GM18520 (cell line): ENCODE measurements at regions not wholly inside any gene's neighbourhood (a gene's known extent, or its start where the extent isn't known, plus 50 kb on each side); places are given as distances from the start of the nearest gene placed in this dataset.
"Not testable (repeated sequence)": the region's sequence is repeated elsewhere in the genome, so short reads cannot be mapped to it uniquely, and the experiment has no call there.

Experiments
- ATAC-seq: cut with Tn5 transposase; IDR thresholded peaks from one replicate; pipeline ENCODE4 v1.9.1; 2021; ENCODE audit not compliant: unreplicated experiment

DNA sequence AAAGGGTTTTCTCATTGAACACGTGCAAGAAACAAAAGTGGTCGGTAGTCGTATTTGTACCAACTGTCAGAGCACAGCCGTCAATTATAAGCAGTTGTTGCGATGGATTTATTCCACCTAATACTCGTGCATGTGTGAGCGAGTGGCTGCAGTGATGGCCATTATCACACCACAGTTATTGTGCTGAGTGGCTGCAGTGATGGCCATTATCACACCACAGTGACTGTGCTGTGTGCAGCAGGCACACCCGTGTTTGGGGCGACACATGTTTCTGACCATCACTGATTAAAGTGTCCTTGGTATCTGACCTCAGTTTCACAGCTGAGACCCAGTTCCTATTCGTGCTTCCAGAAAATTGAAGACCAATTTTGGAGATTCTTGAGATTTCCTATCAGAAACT, 142.9 kb upstream of the PFKP start:
- ATAC-seq = no peak

GRCh38 chr10:2921956-2922680, 145.2 kb upstream of the PFKP start:
- ATAC-seq = no peak

GRCh38 chr10:2920637-2921036, 146.7 kb upstream of the PFKP start:
- ATAC-seq = no peak

- no peak for ATAC-seq
These were observed 147.2 kb upstream of the PFKP start for GRCh38 chr10:2920168-2920567.

GRCh38 chr10:2919016-2919415, 148.3 kb upstream of the PFKP start:
- ATAC-seq = no peak

GRCh38 chr10:2918489-2918888, 148.9 kb upstream of the PFKP start:
- no peak for ATAC-seq

DNA sequence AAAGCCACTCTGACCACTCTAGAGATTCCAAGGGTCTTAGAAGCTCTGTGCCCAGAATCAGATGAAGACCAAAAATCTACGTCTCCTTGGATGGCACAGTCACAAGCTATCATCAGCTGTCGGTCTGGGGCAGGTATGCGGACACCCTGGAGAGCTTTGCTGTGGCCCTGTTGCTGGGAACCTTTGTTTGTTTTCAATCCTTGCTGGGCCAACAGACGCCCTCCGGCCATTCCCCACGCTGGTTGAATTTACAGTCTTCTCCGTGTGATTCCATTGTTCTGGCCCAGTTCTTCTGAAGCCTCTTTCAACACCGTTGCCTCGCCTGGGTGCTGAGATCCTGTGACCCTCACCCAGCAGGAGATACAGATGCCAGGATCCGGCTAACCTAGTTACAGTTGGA, 149.4 kb upstream of the PFKP start:
- ATAC-seq = no peak

- no peak for ATAC-seq
These were observed 151.9 kb upstream of the PFKP start for GRCh38 chr10:2915412-2915811.

DNA sequence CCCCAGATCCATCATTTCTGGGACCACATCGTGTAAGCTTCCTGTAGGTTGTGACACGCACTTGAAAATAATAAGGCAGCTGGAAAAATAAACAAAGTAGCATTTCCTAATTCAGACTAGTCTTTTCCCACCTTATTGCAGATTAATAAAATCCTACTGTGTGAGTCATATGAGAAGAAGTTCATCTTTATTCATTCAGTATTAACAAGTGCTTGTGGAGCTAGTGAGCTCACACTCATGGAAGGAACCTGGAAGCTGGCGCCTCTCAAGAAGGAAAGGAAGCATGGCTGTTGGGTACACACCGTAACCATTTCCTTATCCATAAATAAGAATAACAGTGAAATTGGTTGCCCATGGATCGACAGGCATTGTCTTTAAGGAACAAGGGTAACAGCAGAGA, 152.6 kb upstream of the PFKP start:
- ATAC-seq = no peak

- ATAC-seq = no peak
These were observed 153.9 kb upstream of the PFKP start for GRCh38 chr10:2913474-2913873.

GRCh38 chr10:2910656-2911055, 156.7 kb upstream of the PFKP start:
- ATAC-seq = no peak

DNA sequence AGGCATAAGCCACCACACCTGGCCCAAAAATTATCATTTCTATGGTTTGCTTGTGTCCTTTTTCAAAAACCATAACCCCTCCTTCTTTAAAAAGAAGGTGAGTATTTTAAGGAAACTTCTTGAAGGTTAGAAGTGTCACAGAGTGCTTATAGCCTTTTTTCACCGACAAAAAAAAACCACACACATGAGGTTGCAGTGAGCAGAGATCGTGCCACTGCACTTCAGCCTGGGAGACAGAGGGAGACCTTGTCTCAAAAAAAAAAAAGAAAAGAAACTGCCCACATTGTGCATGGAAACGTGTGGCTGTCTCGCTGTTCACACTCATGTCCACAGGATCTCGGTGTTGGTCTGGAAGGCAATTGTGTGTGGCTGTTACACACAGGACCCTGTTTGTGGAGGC, 157.4 kb upstream of the PFKP start:
- ATAC-seq = no peak

DNA sequence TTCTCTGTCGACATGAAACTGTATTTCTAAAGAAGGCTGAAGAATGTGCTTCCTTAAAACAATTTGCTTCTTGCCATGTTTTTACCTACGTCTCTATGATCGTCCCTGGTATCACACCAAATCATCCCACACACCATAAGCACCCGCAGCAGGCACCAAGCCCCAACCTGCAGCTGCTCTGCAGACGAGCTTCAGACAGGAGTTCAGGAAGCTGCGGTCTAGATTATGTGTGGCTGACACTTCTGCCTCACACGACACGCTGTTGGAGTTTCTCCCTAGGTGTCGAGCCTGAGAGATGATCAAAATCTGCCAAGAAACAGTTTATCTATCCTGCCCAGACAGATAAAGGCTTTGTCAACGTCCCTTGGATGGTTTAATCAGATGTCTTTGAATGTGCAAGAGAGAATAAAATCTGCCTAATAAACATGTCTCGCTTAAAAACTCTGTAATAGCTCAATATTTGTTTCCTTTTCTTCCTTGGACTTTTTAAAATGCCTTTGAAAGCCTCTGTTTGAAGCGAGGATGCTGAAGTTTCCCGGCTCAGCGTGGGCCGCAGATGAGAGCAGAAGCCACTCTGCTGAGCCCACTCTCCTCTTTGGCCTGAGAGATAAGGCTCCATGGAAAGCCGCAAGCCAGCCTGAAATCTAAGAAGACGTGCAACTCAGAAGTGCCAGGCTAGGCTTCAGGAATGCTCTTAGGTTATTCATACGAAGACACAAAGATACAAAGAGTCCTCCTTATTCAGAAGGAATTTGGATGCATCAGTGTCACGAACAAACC, 158.3 kb upstream of the PFKP start:
- no peak for ATAC-seq

- no peak for ATAC-seq
These were observed 160.4 kb upstream of the PFKP start for GRCh38 chr10:2906974-2907373.

- no peak for ATAC-seq
These were observed 161.5 kb upstream of the PFKP start for GRCh38 chr10:2905851-2906250.

GRCh38 chr10:2900530-2900929, 166.8 kb upstream of the PFKP start:
- ATAC-seq = no peak

GRCh38 chr10:2899246-2899951, 167.9 kb upstream of the PFKP start:
- ATAC-seq = no peak

GRCh38 chr10:2898509-2898860, 168.9 kb upstream of the PFKP start:
- no peak for ATAC-seq

GRCh38 chr10:2897619-2898508, 169.5 kb upstream of the PFKP start:
- ATAC-seq = no peak

GRCh38 chr10:2896334-2896733, 171.0 kb upstream of the PFKP start:
- ATAC-seq = not testable (repeated sequence)

- ATAC-seq = no peak
These were observed 171.7 kb upstream of the PFKP start for GRCh38 chr10:2895594-2896196.
